Neural progenitor cell (in vitro differentiated cells): ENCODE measurements at regions not wholly inside any gene's neighbourhood (a gene's known extent, or its start where the extent isn't known, plus 50 kb on each side); places are given as distances from the start of the nearest gene placed in this dataset.

Experiments used
- DNase-seq: peaks from one replicate; pipeline ENCODE4 v3.0.0-alpha.2; 2016; ENCODE audit warnings: low spot score
- H2AFZ ChIP-seq: fragments of 200-600 bp; sonication (generic); replicated peaks from 2 replicates; pipeline ENCODE4 v1.6.1; 2016; ENCODE audit warnings: antibody characterized with exemption
- H3F3A ChIP-seq: fragments of 200-600 bp; sonication (generic); 2 replicates; pipeline ENCODE4 v1.6.1; 2016; ENCODE audit warnings: antibody characterized with exemption, low read depth
- H3K27ac ChIP-seq: fragments of 200-600 bp; sonication (generic); 2 replicates; pipeline ENCODE4 v1.5.1; 2016; ENCODE audit warnings: mild to moderate bottlenecking
- H3K27me3 ChIP-seq: fragments of 200-600 bp; sonication (generic); 2 replicates; pipeline ENCODE4 v1.6.1; 2016; ENCODE audit warnings: mild to moderate bottlenecking, moderate library complexity
- H3K36me3 ChIP-seq: fragments of 200-600 bp; sonication (generic); 2 replicates; pipeline ENCODE4 v1.5.1; 2016
- H3K4me1 ChIP-seq: fragments of 200-600 bp; sonication (generic); 2 replicates; pipeline ENCODE4 v1.6.1; 2016; ENCODE audit warnings: mixed run types
- H3K4me2 ChIP-seq: fragments of 200-600 bp; sonication (generic); 2 replicates; pipeline ENCODE4 v1.6.1; 2016
- H3K4me3 ChIP-seq: fragments of 200-600 bp; sonication (generic); 2 replicates; pipeline ENCODE4 v1.5.1; 2016
- H3K79me2 ChIP-seq: fragments of 200-600 bp; sonication (generic); 2 replicates; pipeline ENCODE4 v1.6.1; 2016; ENCODE audit warnings: low read depth
- H3K9ac ChIP-seq: fragments of 200-600 bp; sonication (generic); 2 replicates; pipeline ENCODE4 v1.6.1; 2016
- H3K9me3 ChIP-seq: fragments of 200-600 bp; sonication (generic); 2 replicates; pipeline ENCODE4 v1.5.1; 2016; ENCODE audit warnings: low read depth
- H4K20me1 ChIP-seq: fragments of 200-600 bp; sonication (generic); 2 replicates; pipeline ENCODE4 v1.6.1; 2016; ENCODE audit warnings: low read depth
- H3K27ac Mint-ChIP-seq: 3 replicates; pipeline ENCODE4 v1.8.0; 2021; ENCODE audit warnings: mixed read lengths
- H3K27me3 Mint-ChIP-seq: 2 replicates; pipeline ENCODE4 v1.8.0; 2022; ENCODE audit warnings: low read depth, mild to moderate bottlenecking, inconsistent platforms, moderate library complexity, mixed read lengths; ENCODE audit not compliant: insufficient read depth
- H3K36me3 Mint-ChIP-seq: 3 replicates; pipeline ENCODE4 v1.8.0; 2021; ENCODE audit warnings: mixed read lengths
- H3K4me1 Mint-ChIP-seq: 3 replicates; pipeline ENCODE4 v1.8.0; 2021; ENCODE audit warnings: mixed read lengths
- H3K4me3 Mint-ChIP-seq: 3 replicates; pipeline ENCODE4 v1.8.0; 2021; ENCODE audit warnings: mild to moderate bottlenecking, moderate library complexity, mixed read lengths
- H3K9me3 Mint-ChIP-seq: 3 replicates; pipeline ENCODE4 v1.8.0; 2020; ENCODE audit warnings: mixed read lengths
- EZH2 ChIP-seq: fragments of 200-600 bp; sonication (generic); IDR thresholded peaks from 2 replicates; pipeline ENCODE4 v1.6.1; 2017; ENCODE audit warnings: antibody characterized with exemption, mild to moderate bottlenecking, moderate library complexity
- EZH2phosphoT487 ChIP-seq: fragments of 200-600 bp; sonication (generic); IDR thresholded peaks from 2 replicates; pipeline ENCODE4 v1.6.1; 2017; ENCODE audit warnings: antibody characterized with exemption
- TF ChIP-seq, protein P1 (sequence below): fragments of 200-600 bp; sonication (generic); IDR thresholded peaks from 2 replicates; pipeline ENCODE4 v1.5.1; 2017; ENCODE audit warnings: antibody characterized with exemption, mild to moderate bottlenecking

DNA sequence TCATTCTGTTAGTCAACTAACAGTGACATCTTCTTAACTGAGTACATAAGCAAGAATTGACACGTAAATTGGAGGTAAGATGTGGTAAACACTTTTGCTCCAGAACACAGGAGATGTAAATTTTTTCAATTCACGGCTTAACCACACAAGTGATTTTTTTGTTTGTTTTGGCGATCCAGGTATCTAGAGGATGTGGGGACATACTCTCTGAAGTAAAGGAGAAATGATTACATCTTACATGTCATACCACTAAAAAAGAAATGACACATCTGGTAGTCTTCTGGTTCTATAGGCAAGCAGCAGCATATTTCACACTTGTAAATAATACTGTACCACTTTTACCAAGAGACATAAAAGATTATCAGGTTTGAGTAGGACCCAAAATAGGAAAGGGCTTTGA lies 200.3 kb upstream of the ZWINT start:
- no peak for TF ChIP-seq EZH2phosphoT487
- no peak for TF ChIP-seq EZH2
- TF ChIP-seq, protein P1, sequence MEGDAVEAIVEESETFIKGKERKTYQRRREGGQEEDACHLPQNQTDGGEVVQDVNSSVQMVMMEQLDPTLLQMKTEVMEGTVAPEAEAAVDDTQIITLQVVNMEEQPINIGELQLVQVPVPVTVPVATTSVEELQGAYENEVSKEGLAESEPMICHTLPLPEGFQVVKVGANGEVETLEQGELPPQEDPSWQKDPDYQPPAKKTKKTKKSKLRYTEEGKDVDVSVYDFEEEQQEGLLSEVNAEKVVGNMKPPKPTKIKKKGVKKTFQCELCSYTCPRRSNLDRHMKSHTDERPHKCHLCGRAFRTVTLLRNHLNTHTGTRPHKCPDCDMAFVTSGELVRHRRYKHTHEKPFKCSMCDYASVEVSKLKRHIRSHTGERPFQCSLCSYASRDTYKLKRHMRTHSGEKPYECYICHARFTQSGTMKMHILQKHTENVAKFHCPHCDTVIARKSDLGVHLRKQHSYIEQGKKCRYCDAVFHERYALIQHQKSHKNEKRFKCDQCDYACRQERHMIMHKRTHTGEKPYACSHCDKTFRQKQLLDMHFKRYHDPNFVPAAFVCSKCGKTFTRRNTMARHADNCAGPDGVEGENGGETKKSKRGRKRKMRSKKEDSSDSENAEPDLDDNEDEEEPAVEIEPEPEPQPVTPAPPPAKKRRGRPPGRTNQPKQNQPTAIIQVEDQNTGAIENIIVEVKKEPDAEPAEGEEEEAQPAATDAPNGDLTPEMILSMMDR: no peak
- no peak overlapping the region for H3K4me3 Mint-ChIP-seq
- H3K9me3 Mint-ChIP-seq: no peaks in the 10 kb centered on the region
- H3K9ac ChIP-seq: no peak overlapping the region
- no peaks in the 10 kb centered on the region for H3K4me1 Mint-ChIP-seq
- no peaks in the 10 kb centered on the region for H3F3A ChIP-seq
- H3K4me2 ChIP-seq: no peak overlapping the region
- no peaks in the 10 kb centered on the region for H3K36me3 Mint-ChIP-seq
- H2AFZ ChIP-seq: no peak overlapping the region
- no peaks in the 10 kb centered on the region for H3K9me3 ChIP-seq
- H3K79me2 ChIP-seq: no peaks in the 10 kb centered on the region
- DNase-seq: no peak
- H4K20me1 ChIP-seq: no peaks in the 10 kb centered on the region
- H3K4me3 ChIP-seq: no peak overlapping the region
- no peaks in the 10 kb centered on the region for H3K4me1 ChIP-seq
- H3K27ac Mint-ChIP-seq: no peak overlapping the region
- no peaks in the 10 kb centered on the region for H3K27me3 ChIP-seq
- no peak overlapping the region for H3K27ac ChIP-seq
- peaks cover 2% of the 10 kb centered on the region for H3K27me3 Mint-ChIP-seq
- no peaks in the 10 kb centered on the region for H3K36me3 ChIP-seq

DNA sequence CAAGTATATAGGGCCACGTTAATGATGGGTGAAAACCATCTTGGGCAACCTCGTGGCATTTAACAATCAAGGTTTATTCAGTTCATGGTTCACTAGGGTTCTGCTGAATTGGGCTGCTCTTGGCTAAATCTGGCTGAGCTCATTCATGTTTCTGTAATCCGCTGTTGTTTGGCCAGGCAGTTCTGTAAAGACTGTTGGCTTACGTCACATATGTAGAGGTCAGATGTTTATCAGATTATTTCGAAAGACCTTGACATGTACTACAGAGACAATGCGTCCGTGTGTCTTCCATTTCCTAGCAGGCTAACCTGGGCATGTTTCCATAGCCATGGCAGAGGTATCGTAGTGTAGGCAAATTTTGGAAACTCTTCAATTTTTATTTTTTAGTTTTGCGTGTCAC lies 190.0 kb upstream of the ZWINT start:
- Mint-ChIP-seq H3K27ac (no peak overlapping the region), H3K36me3 (no peaks in the 10 kb centered on the region), H3K9me3 (peaks cover 2% of the 10 kb centered on the region), H3K4me3 (no peak overlapping the region), H3K27me3 (peaks cover 3% of the 10 kb centered on the region), H3K4me1 (no peaks in the 10 kb centered on the region)
- H3K4me1 ChIP-seq: no peaks in the 10 kb centered on the region
- no peaks in the 10 kb centered on the region for H3K9me3 ChIP-seq
- no peaks in the 10 kb centered on the region for H3K36me3 ChIP-seq
- TF ChIP-seq, protein P1: no peak
- TF ChIP-seq EZH2: no peak
- TF ChIP-seq EZH2phosphoT487: no peak
- H3K9ac ChIP-seq: no peak overlapping the region
- DNase-seq: no peak
- no peaks in the 10 kb centered on the region for H3K27me3 ChIP-seq
- no peak overlapping the region for H3K27ac ChIP-seq
- H4K20me1 ChIP-seq: no peaks in the 10 kb centered on the region
- H3K4me2 ChIP-seq: no peak overlapping the region
- no peaks in the 10 kb centered on the region for H3F3A ChIP-seq
- H3K79me2 ChIP-seq: no peaks in the 10 kb centered on the region
- no peak overlapping the region for H3K4me3 ChIP-seq
- H2AFZ ChIP-seq: no peak overlapping the region

DNA sequence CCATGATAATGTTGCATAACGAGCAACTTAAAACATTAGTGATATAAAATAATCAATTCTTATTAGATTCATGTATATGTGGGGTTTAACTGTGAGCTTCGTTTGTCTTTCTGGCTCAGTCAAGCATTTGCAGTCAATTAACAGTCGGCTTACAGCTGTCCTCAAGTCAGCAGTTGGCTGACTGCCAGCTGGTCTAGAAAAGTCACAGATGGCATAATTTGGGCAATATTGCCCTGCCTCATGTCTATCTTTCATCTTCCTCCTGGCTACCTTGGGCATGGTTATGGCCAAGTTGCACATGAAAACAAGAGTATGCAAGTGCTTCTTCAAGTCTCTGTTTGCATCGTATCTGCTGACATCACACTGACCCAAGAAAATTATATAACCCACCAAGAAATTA lies 186.1 kb upstream of the ZWINT start:
- H3K36me3 ChIP-seq: no peaks in the 10 kb centered on the region
- H3K4me1 Mint-ChIP-seq: no peaks in the 10 kb centered on the region
- H2AFZ ChIP-seq: no peak overlapping the region
- H3K4me3 ChIP-seq: no peak overlapping the region
- H3F3A ChIP-seq: no peaks in the 10 kb centered on the region
- no peak for DNase-seq
- no peaks in the 10 kb centered on the region for H3K36me3 Mint-ChIP-seq
- no peak overlapping the region for H3K27ac ChIP-seq
- no peak overlapping the region for H3K27ac Mint-ChIP-seq
- H3K9me3 ChIP-seq: no peaks in the 10 kb centered on the region
- no peaks in the 10 kb centered on the region for H4K20me1 ChIP-seq
- no peaks in the 10 kb centered on the region for H3K27me3 ChIP-seq
- no peak overlapping the region for H3K9ac ChIP-seq
- TF ChIP-seq, protein P1: no peak
- no peak for TF ChIP-seq EZH2
- TF ChIP-seq EZH2phosphoT487: no peak
- no peaks in the 10 kb centered on the region for H3K27me3 Mint-ChIP-seq
- H3K4me3 Mint-ChIP-seq: no peak overlapping the region
- H3K9me3 Mint-ChIP-seq: no peaks in the 10 kb centered on the region
- H3K79me2 ChIP-seq: no peaks in the 10 kb centered on the region
- no peak overlapping the region for H3K4me2 ChIP-seq
- H3K4me1 ChIP-seq: no peaks in the 10 kb centered on the region

DNA sequence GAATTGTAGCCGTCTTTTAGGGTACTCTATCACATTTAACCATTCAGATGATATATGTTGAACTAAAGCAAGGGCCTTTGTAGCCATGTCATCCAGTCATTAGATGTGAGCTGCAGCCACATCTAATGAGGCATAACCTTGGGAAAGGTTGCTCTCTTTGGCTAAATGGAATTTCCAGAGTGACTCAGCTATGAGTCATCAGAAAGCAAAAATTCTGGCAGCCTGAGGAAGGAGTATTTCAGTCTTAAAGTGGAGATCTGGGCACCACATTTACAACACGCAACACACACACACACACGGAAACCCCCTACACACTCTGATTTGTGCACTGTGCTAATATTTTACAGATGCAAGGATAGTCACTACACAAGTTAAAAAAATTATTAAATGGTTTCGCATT lies 176.9 kb upstream of the ZWINT start:
- no peak overlapping the region for H3K4me2 ChIP-seq
- no peaks in the 10 kb centered on the region for H3K36me3 ChIP-seq
- H3K4me3 ChIP-seq: no peak overlapping the region
- H3K27ac ChIP-seq: no peak overlapping the region
- no peak overlapping the region for H2AFZ ChIP-seq
- no peak for DNase-seq
- H3K4me1 ChIP-seq: no peaks in the 10 kb centered on the region
- TF ChIP-seq EZH2phosphoT487 (no peak), EZH2 (no peak)
- TF ChIP-seq, protein P1: no peak
- no peak overlapping the region for H3K9ac ChIP-seq
- Mint-ChIP-seq H3K4me1 (no peaks in the 10 kb centered on the region), H3K27ac (no peak overlapping the region), H3K9me3 (no peaks in the 10 kb centered on the region), H3K4me3 (no peak overlapping the region), H3K36me3 (no peaks in the 10 kb centered on the region), H3K27me3 (no peaks in the 10 kb centered on the region)
- no peaks in the 10 kb centered on the region for H4K20me1 ChIP-seq
- no peaks in the 10 kb centered on the region for H3K9me3 ChIP-seq
- H3K79me2 ChIP-seq: no peaks in the 10 kb centered on the region
- no peaks in the 10 kb centered on the region for H3F3A ChIP-seq
- no peaks in the 10 kb centered on the region for H3K27me3 ChIP-seq
